ENCODE measurements at regions not wholly inside any gene's neighbourhood (a gene's known extent, or its start where the extent isn't known, plus 50 kb on each side); places are given as distances from the start of the nearest gene placed in this dataset.
"Not testable (repeated sequence)": the region's sequence is repeated elsewhere in the genome, so short reads cannot be mapped to it uniquely, and the experiment has no call there.

- DNase-seq (ENCODE audit: low spot score); intact Hi-C loops (cut with DNase I): not testable (repeated sequence)
Observed at GRCh38 chr7:63555226-63555994, 443.2 kb upstream of the ZNF722 start.

GRCh38 chr7:63556223-63556622 is 442.4 kb upstream of the ZNF722 start:
- DNase-seq (ENCODE audit: low spot score); intact Hi-C loops (cut with DNase I): not testable (repeated sequence)

GRCh38 chr7:63559016-63559415 is 439.6 kb upstream of the ZNF722 start:
- DNase-seq (ENCODE audit: low spot score); intact Hi-C loops (cut with DNase I): not testable (repeated sequence)

GRCh38 chr7:63559826-63560465 is 438.7 kb upstream of the ZNF722 start:
- intact Hi-C loops (cut with DNase I); DNase-seq (ENCODE audit: low spot score): not testable (repeated sequence)

- DNase-seq (ENCODE audit: low spot score): not testable (repeated sequence)
Observed at GRCh38 chr7:63561911-63562310, 436.7 kb upstream of the ZNF722 start.

GRCh38 chr7:63562364-63563060 is 436.1 kb upstream of the ZNF722 start:
- intact Hi-C loops (cut with DNase I); DNase-seq (ENCODE audit: low spot score): not testable (repeated sequence)

More at GRCh38 chr7:63561911-63562310, 436.7 kb upstream of the ZNF722 start:
- intact Hi-C loops (cut with DNase I): not testable (repeated sequence)

GRCh38 chr7:63563151-63563940 is 435.3 kb upstream of the ZNF722 start:
- intact Hi-C loops (cut with DNase I): not testable (repeated sequence)

GRCh38 chr7:63564882-63565281 is 433.8 kb upstream of the ZNF722 start:
- DNase-seq (ENCODE audit: low spot score); intact Hi-C loops (cut with DNase I): not testable (repeated sequence)

More at GRCh38 chr7:63563151-63563940, 435.3 kb upstream of the ZNF722 start:
- DNase-seq (ENCODE audit: low spot score): not testable (repeated sequence)

GRCh38 chr7:63566886-63567285 is 431.8 kb upstream of the ZNF722 start:
- intact Hi-C loops (cut with DNase I); DNase-seq (ENCODE audit: low spot score): not testable (repeated sequence)

- DNase-seq (ENCODE audit: low spot score); intact Hi-C loops (cut with DNase I): not testable (repeated sequence)
Observed at GRCh38 chr7:63567636-63568035, 431.0 kb upstream of the ZNF722 start.

- intact Hi-C loops (cut with DNase I); DNase-seq (ENCODE audit: low spot score): not testable (repeated sequence)
Observed at GRCh38 chr7:63568571-63569313, 429.9 kb upstream of the ZNF722 start.

- intact Hi-C loops (cut with DNase I): not testable (repeated sequence)
Observed at GRCh38 chr7:63570386-63571115, 428.1 kb upstream of the ZNF722 start.

GRCh38 chr7:63572196-63572595 is 426.5 kb upstream of the ZNF722 start:
- intact Hi-C loops (cut with DNase I); DNase-seq (ENCODE audit: low spot score): not testable (repeated sequence)

More at GRCh38 chr7:63570386-63571115, 428.1 kb upstream of the ZNF722 start:
- DNase-seq (ENCODE audit: low spot score): not testable (repeated sequence)

- DNase-seq (ENCODE audit: low spot score); intact Hi-C loops (cut with DNase I): not testable (repeated sequence)
Observed at GRCh38 chr7:63572956-63573355, 425.7 kb upstream of the ZNF722 start.

- DNase-seq (ENCODE audit: low spot score); intact Hi-C loops (cut with DNase I): not testable (repeated sequence)
Observed at GRCh38 chr7:63573412-63573811, 425.2 kb upstream of the ZNF722 start.

- DNase-seq (ENCODE audit: low spot score); intact Hi-C loops (cut with DNase I): not testable (repeated sequence)
Observed at GRCh38 chr7:63576421-63576820, 422.2 kb upstream of the ZNF722 start.

GRCh38 chr7:63577066-63577465 is 421.6 kb upstream of the ZNF722 start:
- DNase-seq (ENCODE audit: low spot score); intact Hi-C loops (cut with DNase I): not testable (repeated sequence)

- DNase-seq (ENCODE audit: low spot score); intact Hi-C loops (cut with DNase I): not testable (repeated sequence)
Observed at GRCh38 chr7:63580045-63580444, 418.6 kb upstream of the ZNF722 start.
